GM12891 (cell line): ENCODE measurements at regions not wholly inside any gene's neighbourhood (a gene's known extent, or its start where the extent isn't known, plus 50 kb on each side); places are given as distances from the start of the nearest gene placed in this dataset.

Experiments used
- POLR2A ChIP-seq: IDR thresholded peaks from 2 replicates; pipeline ENCODE4 v1.6.1; 2011; ENCODE audit warnings: low read depth, low read length, control low read depth
- POLR2AphosphoS5 ChIP-seq: IDR thresholded peaks from 2 replicates; pipeline ENCODE4 v1.6.1; 2011; ENCODE audit warnings: low read depth, low read length, control low read depth
- POU2F2 ChIP-seq: IDR thresholded peaks from 2 replicates; pipeline ENCODE4 v1.6.1; 2011; ENCODE audit warnings: low read depth, mild to moderate bottlenecking, control low read depth, low read length, moderate library complexity
- SPI1 ChIP-seq: IDR thresholded peaks from 2 replicates; pipeline ENCODE4 v1.6.1; 2011; ENCODE audit warnings: low read depth, low read length, control low read depth
- TAF1 ChIP-seq: IDR thresholded peaks from 2 replicates; pipeline ENCODE4 v1.6.1; 2011; ENCODE audit warnings: low read depth, low read length, control low read depth

- TF ChIP-seq POLR2AphosphoS5 (no peak), POLR2A (no peak), SPI1 (no peak), TAF1 (no peak), POU2F2 (no peak)
Observed at GRCh38 chr21:27814226-27814625, 847.3 kb upstream of the ADAMTS5 start.
